Lung microvascular endothelial cell (primary cell): ENCODE measurements at regions not wholly inside any gene's neighbourhood (a gene's known extent, or its start where the extent isn't known, plus 50 kb on each side); places are given as distances from the start of the nearest gene placed in this dataset.
A peak's percentile ranks its signal among the peaks of the same experiment; 100 is the strongest.
"Not testable (repeated sequence)": the region's sequence is repeated elsewhere in the genome, so short reads cannot be mapped to it uniquely, and the experiment has no call there.

Experiments used
- DNase-seq, 2 donors: peaks; one replicate each; pipeline versions ENCODE4 v3.0.0 to v3.0.0-alpha.2; 2010; ENCODE audit warnings: low read depth in 2 of 2

- DNase-seq = no peak
Observed at GRCh38 chr10:78210548-78210947, 176.9 kb downstream of the RPS24 start.

GRCh38 chr10:78210976-78211375, 177.3 kb downstream of the RPS24 start:
- no peak for DNase-seq

- DNase-seq = peak; percentile 62 to 70
Observed at GRCh38 chr10:78211561-78212051, 177.9 kb downstream of the RPS24 start.

GRCh38 chr10:78212060-78212785, 178.6 kb downstream of the RPS24 start:
- no peak for DNase-seq

GRCh38 chr10:78212786-78213175, 179.1 kb downstream of the RPS24 start:
- no peak for DNase-seq

GRCh38 chr10:78214955-78215354, 181.3 kb downstream of the RPS24 start:
- DNase-seq = no peak

GRCh38 chr10:78215645-78216044, 182.0 kb downstream of the RPS24 start:
- DNase-seq = no peak

GRCh38 chr10:78217336-78217735, 183.7 kb downstream of the RPS24 start:
- DNase-seq = no peak

GRCh38 chr10:78218798-78219490, 185.3 kb downstream of the RPS24 start:
- DNase-seq = no peak

- DNase-seq = not testable (repeated sequence)
Observed at GRCh38 chr10:78219568-78219967, 185.9 kb downstream of the RPS24 start.

- DNase-seq = no peak
Observed at GRCh38 chr10:78220781-78221180, 187.1 kb downstream of the RPS24 start.

GRCh38 chr10:78222096-78222790, 188.6 kb downstream of the RPS24 start:
- no peak for DNase-seq

- no peak for DNase-seq
Observed at GRCh38 chr10:78223088-78223487, 189.4 kb downstream of the RPS24 start.

- DNase-seq = no peak
Observed at GRCh38 chr10:78224602-78225001, 190.9 kb downstream of the RPS24 start.

- no peak for DNase-seq
Observed at GRCh38 chr10:78225594-78225993, 191.9 kb downstream of the RPS24 start.

- DNase-seq = no peak
Observed at GRCh38 chr10:78229489-78229888, 195.8 kb downstream of the RPS24 start.

- DNase-seq = no peak
Observed at GRCh38 chr10:78229950-78230675, 196.4 kb downstream of the RPS24 start.

- no peak for DNase-seq
Observed at GRCh38 chr10:78231327-78231726, 197.7 kb downstream of the RPS24 start.

- DNase-seq = no peak
Observed at GRCh38 chr10:78231939-78232338, 198.3 kb downstream of the RPS24 start.

- DNase-seq = no peak
Observed at GRCh38 chr10:78236416-78237015, 202.9 kb downstream of the RPS24 start.

- not testable (repeated sequence) for DNase-seq
Observed at GRCh38 chr10:78237951-78238350, 204.3 kb downstream of the RPS24 start.
